Neural cell (in vitro differentiated cells): ENCODE measurements at regions not wholly inside any gene's neighbourhood (a gene's known extent, or its start where the extent isn't known, plus 50 kb on each side); places are given as distances from the start of the nearest gene placed in this dataset.

Experiments used
- H2AFZ ChIP-seq: fragments of 200-600, 300-800 bp; sonication (generic), shearing (Covaris generic); 2 replicates; pipeline ENCODE4 v1.6.0; 2014; ENCODE audit warnings: low read depth, mild to moderate bottlenecking, antibody characterized with exemption, low read length, moderate library complexity
- H3F3A ChIP-seq: fragments of 200-600 bp; shearing (Covaris generic); 2 replicates; pipeline ENCODE4 v1.6.1; 2016; ENCODE audit warnings: mild to moderate bottlenecking, moderate library complexity, mixed read lengths, antibody characterized with exemption, low read length; ENCODE audit not compliant: insufficient read depth, poor library complexity, severe bottlenecking
- H3K27ac ChIP-seq: fragments of 200-600, 300-800 bp; sonication (generic), shearing (Covaris generic); 2 replicates; pipeline ENCODE4 v1.5.1; 2014; ENCODE audit warnings: mild to moderate bottlenecking, low read length, moderate library complexity
- H3K27me3 ChIP-seq: fragments of 300-800, 200-600 bp; sonication (generic), shearing (Covaris generic); 2 replicates; pipeline ENCODE4 v1.6.0; 2014; ENCODE audit warnings: mild to moderate bottlenecking, low read depth, low read length, moderate library complexity; ENCODE audit not compliant: insufficient read depth
- H3K36me3 ChIP-seq: fragments of 300-800, 200-600 bp; sonication (generic), shearing (Covaris generic); 2 replicates; pipeline ENCODE4 v1.5.1; 2014; ENCODE audit warnings: mild to moderate bottlenecking, antibody characterized with exemption, low read length, moderate library complexity; ENCODE audit not compliant: insufficient read depth
- H3K4me2 ChIP-seq: fragments of 300-800, 200-600 bp; sonication (generic), shearing (Covaris generic); 2 replicates; pipeline ENCODE4 v1.6.0; 2014; ENCODE audit warnings: mild to moderate bottlenecking, low read length
- H3K4me3 ChIP-seq: fragments of 300-800, 200-600 bp; sonication (generic), shearing (Covaris generic); 2 replicates; pipeline ENCODE4 v1.5.1; 2014; ENCODE audit warnings: mild to moderate bottlenecking, low read length, moderate library complexity
- H3K79me2 ChIP-seq: fragments of 200-600 bp; shearing (Covaris generic); replicated peaks from 2 replicates; pipeline ENCODE4 v1.6.0; 2014; ENCODE audit warnings: mild to moderate bottlenecking, low read length, moderate library complexity; ENCODE audit not compliant: insufficient read depth
- H3K9ac ChIP-seq: fragments of 300-800, 200-600 bp; sonication (generic), shearing (Covaris generic); 2 replicates; pipeline ENCODE4 v1.6.1; 2016; ENCODE audit warnings: mild to moderate bottlenecking, low read length, mixed read lengths
- H3K9me2 ChIP-seq: fragments of 200-600 bp; shearing (Covaris generic); 2 replicates; pipeline ENCODE4 v1.6.1; 2016; ENCODE audit warnings: mild to moderate bottlenecking, low read length, mixed read lengths; ENCODE audit not compliant: insufficient read depth
- H3K9me3 ChIP-seq: fragments of 200-600, 300-800 bp; sonication (generic), shearing (Covaris generic); 2 replicates; pipeline ENCODE4 v1.6.1; 2016; ENCODE audit warnings: mild to moderate bottlenecking, mixed run types, low read length, moderate library complexity, mixed read lengths
- H4K20me1 ChIP-seq: fragments of 200-600 bp; shearing (Covaris generic); 2 replicates; pipeline ENCODE4 v1.6.1; 2016; ENCODE audit warnings: mild to moderate bottlenecking, mixed run types; ENCODE audit not compliant: insufficient read depth
- EZH2 ChIP-seq: fragments of 200-600, 300-800 bp; shearing (Covaris generic), sonication (generic); IDR thresholded peaks from 2 replicates; pipeline ENCODE4 v1.6.1; 2014; ENCODE audit warnings: antibody characterized with exemption, low read length, borderline replicate concordance, mild to moderate bottlenecking; ENCODE audit not compliant: insufficient read depth, poor library complexity, severe bottlenecking
- MXI1 ChIP-seq: fragments of 450-650 bp; conservative IDR thresholded peaks from 2 replicates; pipeline ENCODE4 v1.6.1; 2014; ENCODE audit warnings: antibody characterized with exemption, mild to moderate bottlenecking; ENCODE audit not compliant: poor library complexity, severe bottlenecking
- POLR2AphosphoS5 ChIP-seq: IDR thresholded peaks from 2 replicates; pipeline ENCODE4 v1.6.1; 2012
- RAD21 ChIP-seq: fragments of 450-650 bp; conservative IDR thresholded peaks from 2 replicates; pipeline ENCODE4 v1.6.1; 2014; ENCODE audit warnings: antibody characterized with exemption, mild to moderate bottlenecking, moderate library complexity
- SMC3 ChIP-seq: fragments of 450-650 bp; conservative IDR thresholded peaks from 2 replicates; pipeline ENCODE4 v1.6.1; 2014; ENCODE audit warnings: antibody characterized with exemption, mild to moderate bottlenecking, moderate library complexity; ENCODE audit not compliant: poor library complexity
- TAF1 ChIP-seq: IDR thresholded peaks from 2 replicates; pipeline ENCODE4 v1.6.1; 2012; ENCODE audit warnings: low read depth
- TF ChIP-seq, protein P1 (sequence below): fragments of 450-650 bp; IDR thresholded peaks from 2 replicates; pipeline ENCODE4 v1.5.1; 2014; ENCODE audit warnings: antibody characterized with exemption, mild to moderate bottlenecking, moderate library complexity; ENCODE audit not compliant: poor library complexity, severe bottlenecking
- TF ChIP-seq, protein P2 (sequence below): IDR thresholded peaks from 2 replicates; pipeline ENCODE4 v1.6.1; 2012; ENCODE audit warnings: borderline replicate concordance

DNA sequence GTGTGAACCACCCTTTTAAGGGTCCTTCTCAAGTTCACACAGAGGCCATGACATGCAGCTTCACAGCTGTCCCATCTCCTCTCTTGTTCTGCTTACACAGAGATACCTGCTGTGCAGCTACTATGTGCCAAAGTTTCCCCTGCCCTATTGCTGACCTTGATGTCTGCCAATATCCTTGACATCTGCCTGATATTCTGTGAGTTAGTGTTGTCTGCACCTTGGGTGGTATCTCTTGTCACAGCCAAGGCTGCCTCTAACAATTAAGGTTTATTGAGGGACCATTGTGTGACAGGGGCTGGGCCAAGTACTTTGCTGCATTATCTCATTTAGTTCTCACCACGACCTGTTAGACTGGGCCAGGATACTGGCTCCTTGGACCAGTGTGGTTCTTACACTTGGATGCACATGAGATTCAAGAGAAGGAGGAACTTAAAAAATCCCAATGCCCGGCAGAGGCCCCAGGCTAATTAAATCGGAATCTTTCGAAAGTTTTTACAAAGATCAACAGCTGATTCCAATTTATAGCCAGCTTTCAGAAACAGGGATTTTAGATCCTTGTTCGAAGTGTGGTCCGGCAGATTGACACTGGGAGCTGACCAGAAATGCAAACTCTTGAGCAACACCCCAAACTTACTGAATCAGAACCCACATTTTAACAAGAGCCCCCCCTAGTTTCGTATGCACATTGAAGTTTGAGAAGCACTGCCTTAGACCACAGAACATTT, 178.6 kb downstream of the SATB1 start:
- H3K9me3 ChIP-seq: no peaks in the 10 kb centered on the region
- H3K9me2 ChIP-seq: no peaks in the 10 kb centered on the region
- H3K9ac ChIP-seq: no peak overlapping the region
- TF ChIP-seq, protein P1, sequence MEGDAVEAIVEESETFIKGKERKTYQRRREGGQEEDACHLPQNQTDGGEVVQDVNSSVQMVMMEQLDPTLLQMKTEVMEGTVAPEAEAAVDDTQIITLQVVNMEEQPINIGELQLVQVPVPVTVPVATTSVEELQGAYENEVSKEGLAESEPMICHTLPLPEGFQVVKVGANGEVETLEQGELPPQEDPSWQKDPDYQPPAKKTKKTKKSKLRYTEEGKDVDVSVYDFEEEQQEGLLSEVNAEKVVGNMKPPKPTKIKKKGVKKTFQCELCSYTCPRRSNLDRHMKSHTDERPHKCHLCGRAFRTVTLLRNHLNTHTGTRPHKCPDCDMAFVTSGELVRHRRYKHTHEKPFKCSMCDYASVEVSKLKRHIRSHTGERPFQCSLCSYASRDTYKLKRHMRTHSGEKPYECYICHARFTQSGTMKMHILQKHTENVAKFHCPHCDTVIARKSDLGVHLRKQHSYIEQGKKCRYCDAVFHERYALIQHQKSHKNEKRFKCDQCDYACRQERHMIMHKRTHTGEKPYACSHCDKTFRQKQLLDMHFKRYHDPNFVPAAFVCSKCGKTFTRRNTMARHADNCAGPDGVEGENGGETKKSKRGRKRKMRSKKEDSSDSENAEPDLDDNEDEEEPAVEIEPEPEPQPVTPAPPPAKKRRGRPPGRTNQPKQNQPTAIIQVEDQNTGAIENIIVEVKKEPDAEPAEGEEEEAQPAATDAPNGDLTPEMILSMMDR: no peak
- TF ChIP-seq RAD21: no peak
- TF ChIP-seq MXI1: no peak
- no peak for TF ChIP-seq POLR2AphosphoS5
- TF ChIP-seq TAF1: no peak
- no peak for TF ChIP-seq SMC3
- TF ChIP-seq EZH2: no peak
- H3K36me3 ChIP-seq: no peaks in the 10 kb centered on the region
- H3K27ac ChIP-seq: no peak overlapping the region
- no peak overlapping the region for H3K4me3 ChIP-seq
- H3K79me2 ChIP-seq: no peaks in the 10 kb centered on the region
- no peaks in the 10 kb centered on the region for H3F3A ChIP-seq
- no peak overlapping the region for H3K4me2 ChIP-seq
- H2AFZ ChIP-seq: no peak overlapping the region
- no peaks in the 10 kb centered on the region for H4K20me1 ChIP-seq
- peaks cover 27% of the 10 kb centered on the region for H3K27me3 ChIP-seq

DNA sequence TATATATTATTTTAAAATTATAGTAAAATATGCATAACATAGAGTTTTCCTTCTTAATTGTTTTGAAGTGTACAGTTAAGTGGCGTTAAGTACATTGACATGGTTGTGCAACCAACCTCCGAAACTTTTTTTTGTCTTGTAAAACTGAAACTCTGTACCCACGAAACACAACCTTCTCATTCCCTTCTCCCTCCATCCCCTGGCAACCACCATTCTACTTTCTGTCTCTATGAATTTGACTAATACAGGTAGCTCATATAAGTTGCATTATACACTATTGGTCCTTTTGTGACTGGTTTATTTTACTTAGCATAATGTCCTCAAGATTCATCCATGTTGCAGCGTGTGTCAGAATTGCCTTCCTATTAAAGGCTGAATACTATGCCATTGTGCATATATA, 179.4 kb downstream of the SATB1 start:
- no peak overlapping the region for H2AFZ ChIP-seq
- H3K9me3 ChIP-seq: no peaks in the 10 kb centered on the region
- no peaks in the 10 kb centered on the region for H4K20me1 ChIP-seq
- no peaks in the 10 kb centered on the region for H3K36me3 ChIP-seq
- no peaks in the 10 kb centered on the region for H3F3A ChIP-seq
- H3K27ac ChIP-seq: no peak overlapping the region
- TF ChIP-seq RAD21 (no peak), MXI1 (no peak)
- TF ChIP-seq, protein P2, sequence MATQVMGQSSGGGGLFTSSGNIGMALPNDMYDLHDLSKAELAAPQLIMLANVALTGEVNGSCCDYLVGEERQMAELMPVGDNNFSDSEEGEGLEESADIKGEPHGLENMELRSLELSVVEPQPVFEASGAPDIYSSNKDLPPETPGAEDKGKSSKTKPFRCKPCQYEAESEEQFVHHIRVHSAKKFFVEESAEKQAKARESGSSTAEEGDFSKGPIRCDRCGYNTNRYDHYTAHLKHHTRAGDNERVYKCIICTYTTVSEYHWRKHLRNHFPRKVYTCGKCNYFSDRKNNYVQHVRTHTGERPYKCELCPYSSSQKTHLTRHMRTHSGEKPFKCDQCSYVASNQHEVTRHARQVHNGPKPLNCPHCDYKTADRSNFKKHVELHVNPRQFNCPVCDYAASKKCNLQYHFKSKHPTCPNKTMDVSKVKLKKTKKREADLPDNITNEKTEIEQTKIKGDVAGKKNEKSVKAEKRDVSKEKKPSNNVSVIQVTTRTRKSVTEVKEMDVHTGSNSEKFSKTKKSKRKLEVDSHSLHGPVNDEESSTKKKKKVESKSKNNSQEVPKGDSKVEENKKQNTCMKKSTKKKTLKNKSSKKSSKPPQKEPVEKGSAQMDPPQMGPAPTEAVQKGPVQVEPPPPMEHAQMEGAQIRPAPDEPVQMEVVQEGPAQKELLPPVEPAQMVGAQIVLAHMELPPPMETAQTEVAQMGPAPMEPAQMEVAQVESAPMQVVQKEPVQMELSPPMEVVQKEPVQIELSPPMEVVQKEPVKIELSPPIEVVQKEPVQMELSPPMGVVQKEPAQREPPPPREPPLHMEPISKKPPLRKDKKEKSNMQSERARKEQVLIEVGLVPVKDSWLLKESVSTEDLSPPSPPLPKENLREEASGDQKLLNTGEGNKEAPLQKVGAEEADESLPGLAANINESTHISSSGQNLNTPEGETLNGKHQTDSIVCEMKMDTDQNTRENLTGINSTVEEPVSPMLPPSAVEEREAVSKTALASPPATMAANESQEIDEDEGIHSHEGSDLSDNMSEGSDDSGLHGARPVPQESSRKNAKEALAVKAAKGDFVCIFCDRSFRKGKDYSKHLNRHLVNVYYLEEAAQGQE: no peak
- TF ChIP-seq, protein P1: no peak
- H3K4me3 ChIP-seq: no peak overlapping the region
- peaks cover 24% of the 10 kb centered on the region for H3K27me3 ChIP-seq
- no peak overlapping the region for H3K4me2 ChIP-seq
- no peak overlapping the region for H3K9ac ChIP-seq
- H3K79me2 ChIP-seq: no peaks in the 10 kb centered on the region
- H3K9me2 ChIP-seq: no peaks in the 10 kb centered on the region
